ENCODE measurements at regions not wholly inside any gene's neighbourhood (a gene's known extent, or its start where the extent isn't known, plus 50 kb on each side); places are given as distances from the start of the nearest gene placed in this dataset.

DNA sequence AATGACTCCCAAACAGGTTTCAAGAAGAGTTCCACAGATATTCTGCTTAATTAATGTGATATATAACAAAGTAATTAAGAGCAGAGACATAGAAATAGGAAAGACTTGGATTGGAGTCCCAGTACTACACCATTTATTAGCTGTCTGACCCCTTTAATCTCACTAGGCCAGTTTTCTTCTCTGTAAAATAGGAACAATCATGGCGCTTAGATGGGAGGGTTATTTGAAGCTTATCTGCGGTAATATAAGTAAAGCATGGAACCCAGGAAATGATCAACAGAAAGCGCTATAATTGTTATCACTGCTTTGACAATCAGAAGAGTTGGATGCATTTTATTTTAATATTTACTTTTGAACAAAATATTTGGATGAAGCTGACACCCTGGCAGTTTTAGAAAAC is 71.3 kb upstream of the IFNE start:
- H3K4me1 Mint-ChIP-seq: peaks cover 66% of the 10 kb centered on the region
- peaks cover 12% of the 10 kb centered on the region for H3K27me3 Mint-ChIP-seq (ENCODE audit: low read depth)
- no peak for DNase-seq (ENCODE audit: low spot score in 2 of 2, unreplicated experiment in 2 of 2)
- H3K36me3 Mint-ChIP-seq: no peaks in the 10 kb centered on the region
- H3K27ac Mint-ChIP-seq: no peak overlapping the region
- no peak overlapping the region for H3K4me3 Mint-ChIP-seq
- no peaks in the 10 kb centered on the region for H3K9me3 Mint-ChIP-seq
- TF ChIP-seq, protein P1, sequence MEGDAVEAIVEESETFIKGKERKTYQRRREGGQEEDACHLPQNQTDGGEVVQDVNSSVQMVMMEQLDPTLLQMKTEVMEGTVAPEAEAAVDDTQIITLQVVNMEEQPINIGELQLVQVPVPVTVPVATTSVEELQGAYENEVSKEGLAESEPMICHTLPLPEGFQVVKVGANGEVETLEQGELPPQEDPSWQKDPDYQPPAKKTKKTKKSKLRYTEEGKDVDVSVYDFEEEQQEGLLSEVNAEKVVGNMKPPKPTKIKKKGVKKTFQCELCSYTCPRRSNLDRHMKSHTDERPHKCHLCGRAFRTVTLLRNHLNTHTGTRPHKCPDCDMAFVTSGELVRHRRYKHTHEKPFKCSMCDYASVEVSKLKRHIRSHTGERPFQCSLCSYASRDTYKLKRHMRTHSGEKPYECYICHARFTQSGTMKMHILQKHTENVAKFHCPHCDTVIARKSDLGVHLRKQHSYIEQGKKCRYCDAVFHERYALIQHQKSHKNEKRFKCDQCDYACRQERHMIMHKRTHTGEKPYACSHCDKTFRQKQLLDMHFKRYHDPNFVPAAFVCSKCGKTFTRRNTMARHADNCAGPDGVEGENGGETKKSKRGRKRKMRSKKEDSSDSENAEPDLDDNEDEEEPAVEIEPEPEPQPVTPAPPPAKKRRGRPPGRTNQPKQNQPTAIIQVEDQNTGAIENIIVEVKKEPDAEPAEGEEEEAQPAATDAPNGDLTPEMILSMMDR (IDR thresholded peaks at IDR 0.05; ENCODE audit: unreplicated experiment): no peak

DNA sequence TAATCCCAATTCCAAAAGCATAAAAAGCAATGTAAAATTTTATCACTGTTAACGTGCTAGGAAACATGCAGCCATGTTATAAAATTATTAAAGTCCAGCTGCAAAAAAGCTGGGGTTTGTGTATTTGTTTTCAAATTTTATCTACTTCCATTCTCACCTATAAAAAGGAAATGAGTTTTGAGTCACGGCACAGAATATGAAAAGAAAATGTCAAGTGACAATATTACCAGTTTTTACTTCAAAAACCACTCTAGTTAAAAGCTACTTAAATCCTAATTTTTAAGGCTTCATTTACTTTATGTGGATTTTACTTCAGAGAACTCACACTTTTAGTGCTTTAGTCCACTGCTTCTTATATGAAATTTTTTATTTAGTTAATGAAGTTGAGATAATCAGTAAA is 72.7 kb upstream of the IFNE start:
- Mint-ChIP-seq H3K4me3 (no peak overlapping the region), H3K36me3 (no peaks in the 10 kb centered on the region), H3K27me3 (ENCODE audit: low read depth) (peaks cover 18% of the 10 kb centered on the region), H3K9me3 (no peaks in the 10 kb centered on the region), H3K4me1 (peaks cover 60% of the 10 kb centered on the region), H3K27ac (no peak overlapping the region)
- TF ChIP-seq, protein P1 (IDR thresholded peaks at IDR 0.05; ENCODE audit: unreplicated experiment): no peak
- DNase-seq (ENCODE audit: low spot score in 2 of 2, unreplicated experiment in 2 of 2): no peak

DNA sequence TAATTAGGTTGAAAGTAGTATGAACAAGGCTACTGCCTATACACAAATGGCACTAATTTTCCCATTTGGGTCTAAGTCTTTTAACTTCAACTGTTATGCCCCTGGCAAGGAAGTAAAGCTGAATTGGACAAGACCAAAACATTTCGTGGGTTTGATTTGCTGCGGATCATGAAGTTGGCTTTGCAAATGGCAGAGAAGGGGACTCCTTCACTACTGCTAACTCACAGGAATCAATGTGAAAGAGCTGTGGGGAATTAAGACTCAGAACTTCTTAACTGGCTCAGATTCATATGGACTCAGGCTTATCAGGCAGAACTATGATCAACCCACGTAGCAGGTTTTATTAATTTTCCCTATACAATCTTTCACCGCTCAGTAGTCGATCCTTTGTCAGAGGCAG is 73.8 kb upstream of the IFNE start:
- Mint-ChIP-seq H3K9me3 (no peaks in the 10 kb centered on the region), H3K27me3 (ENCODE audit: low read depth) (peaks cover 24% of the 10 kb centered on the region), H3K36me3 (no peaks in the 10 kb centered on the region), H3K4me1 (peaks cover 55% of the 10 kb centered on the region), H3K4me3 (peak overlapping the region; percentile 38), H3K27ac (peak overlapping the region; percentile 71)
- TF ChIP-seq, protein P1 (IDR thresholded peaks at IDR 0.05; ENCODE audit: unreplicated experiment): no peak
- DNase-seq (ENCODE audit: low spot score in 2 of 2, unreplicated experiment in 2 of 2): no peak

DNA sequence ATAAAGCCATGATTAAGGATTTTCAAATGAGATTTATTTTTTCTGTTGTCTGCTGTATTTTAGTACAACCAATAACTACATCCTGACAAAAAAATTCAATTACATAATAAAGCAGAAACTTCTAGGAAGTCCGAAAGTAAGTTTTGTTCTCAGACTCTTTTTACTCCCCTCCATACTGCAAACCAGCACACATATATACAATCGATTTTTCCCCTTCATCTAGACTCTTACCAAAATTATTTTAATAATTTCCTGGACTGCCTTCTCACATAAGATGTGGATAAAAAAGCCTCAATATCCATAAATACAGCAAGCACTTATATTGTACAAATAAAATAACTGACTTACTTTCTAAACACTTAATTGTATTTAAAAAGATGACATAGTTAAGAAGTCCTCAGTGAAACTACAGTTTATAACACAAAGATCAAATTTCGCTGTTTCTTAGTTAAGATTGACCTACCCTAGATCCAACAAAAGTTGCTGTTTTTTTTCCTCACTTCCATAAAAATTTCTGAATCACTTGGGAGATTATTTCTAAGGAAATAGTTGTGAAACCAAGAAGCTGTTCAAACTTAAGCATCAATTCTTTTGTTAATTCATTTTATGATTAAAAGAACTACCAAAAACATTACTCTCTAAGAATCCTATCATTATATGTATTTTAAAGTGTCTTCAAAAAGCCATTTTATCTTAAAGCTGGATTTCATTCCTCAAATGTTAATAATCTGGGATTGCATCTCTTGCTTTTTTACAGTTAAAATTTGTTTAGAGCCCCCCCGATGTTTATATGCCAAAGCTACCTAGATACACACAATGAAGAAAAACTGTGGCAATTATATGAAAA is 74.7 kb upstream of the IFNE start:
- no peaks in the 10 kb centered on the region for H3K36me3 Mint-ChIP-seq
- H3K4me1 Mint-ChIP-seq: peaks cover 48% of the 10 kb centered on the region
- peaks cover 24% of the 10 kb centered on the region for H3K27me3 Mint-ChIP-seq (ENCODE audit: low read depth)
- H3K4me3 Mint-ChIP-seq: peak overlapping the region; percentile 96
- no peak for DNase-seq (ENCODE audit: low spot score in 2 of 2, unreplicated experiment in 2 of 2)
- H3K9me3 Mint-ChIP-seq: no peaks in the 10 kb centered on the region
- TF ChIP-seq, protein P1 (IDR thresholded peaks at IDR 0.05; ENCODE audit: unreplicated experiment): no peak
- H3K27ac Mint-ChIP-seq: peak overlapping the region; percentile 77

DNA sequence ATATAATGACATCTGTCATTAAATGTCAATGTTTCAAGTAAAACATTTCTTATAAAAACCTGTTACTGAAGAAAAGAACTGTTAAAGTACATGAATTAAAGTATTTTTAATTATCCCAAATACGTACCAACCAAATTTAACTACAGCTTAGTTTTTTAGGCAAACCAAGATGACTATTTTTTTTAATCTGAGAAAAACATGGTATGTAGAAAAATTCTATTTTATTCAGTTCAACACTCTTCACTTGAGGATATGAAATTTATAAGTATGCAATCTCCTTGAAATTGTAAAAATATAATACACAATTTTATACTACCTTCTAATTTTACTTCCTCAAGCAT is 75.3 kb upstream of the IFNE start:
- peaks cover 43% of the 10 kb centered on the region for H3K4me1 Mint-ChIP-seq
- H3K4me3 Mint-ChIP-seq: peak overlapping the region; percentile 96
- DNase-seq (ENCODE audit: low spot score in 2 of 2, unreplicated experiment in 2 of 2): no peak
- H3K27ac Mint-ChIP-seq: peak overlapping the region; percentile 77
- no peaks in the 10 kb centered on the region for H3K9me3 Mint-ChIP-seq
- TF ChIP-seq, protein P1 (IDR thresholded peaks at IDR 0.05; ENCODE audit: unreplicated experiment): no peak
- no peaks in the 10 kb centered on the region for H3K36me3 Mint-ChIP-seq
- peaks cover 24% of the 10 kb centered on the region for H3K27me3 Mint-ChIP-seq (ENCODE audit: low read depth)

Data from mesothelial cell of epicardium (in vitro differentiated cells).